ENCODE measurements at regions not wholly inside any gene's neighbourhood (a gene's known extent, or its start where the extent isn't known, plus 50 kb on each side); places are given as distances from the start of the nearest gene placed in this dataset.

DNA sequence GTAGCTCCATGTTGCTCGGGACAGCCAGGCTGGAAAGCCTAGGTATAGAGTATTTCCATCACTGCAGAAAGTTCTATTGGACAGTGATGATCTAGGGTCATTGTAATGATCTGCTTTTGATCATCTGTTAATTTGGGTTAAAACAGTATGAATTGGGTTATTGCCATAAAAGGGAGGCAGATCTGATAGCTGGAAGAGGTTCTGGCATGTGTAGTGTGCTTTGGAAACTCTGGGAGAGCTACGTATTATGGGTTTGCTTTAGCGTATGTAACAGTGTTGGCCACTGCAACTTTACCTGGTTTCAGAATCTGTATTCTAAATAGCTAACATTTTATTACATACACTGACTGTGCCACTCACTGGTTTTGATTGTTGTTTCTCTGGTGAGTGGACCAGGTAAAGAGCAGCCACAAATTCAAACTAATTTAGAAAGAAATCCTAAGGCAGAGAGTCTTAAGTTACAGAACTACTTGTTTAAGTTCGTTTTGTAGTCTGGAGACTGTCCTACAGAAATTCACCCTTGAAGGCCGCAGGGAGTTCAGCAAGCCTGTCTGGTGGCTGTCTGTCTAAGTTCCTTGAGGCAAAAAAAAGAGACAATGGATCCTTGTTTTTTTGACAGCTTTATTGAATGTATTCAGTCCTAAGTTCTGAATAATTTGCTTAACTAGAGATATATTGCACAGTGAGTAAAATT, 300.3 kb downstream of the PRL start:
- TF ChIP-seq, protein P1, sequence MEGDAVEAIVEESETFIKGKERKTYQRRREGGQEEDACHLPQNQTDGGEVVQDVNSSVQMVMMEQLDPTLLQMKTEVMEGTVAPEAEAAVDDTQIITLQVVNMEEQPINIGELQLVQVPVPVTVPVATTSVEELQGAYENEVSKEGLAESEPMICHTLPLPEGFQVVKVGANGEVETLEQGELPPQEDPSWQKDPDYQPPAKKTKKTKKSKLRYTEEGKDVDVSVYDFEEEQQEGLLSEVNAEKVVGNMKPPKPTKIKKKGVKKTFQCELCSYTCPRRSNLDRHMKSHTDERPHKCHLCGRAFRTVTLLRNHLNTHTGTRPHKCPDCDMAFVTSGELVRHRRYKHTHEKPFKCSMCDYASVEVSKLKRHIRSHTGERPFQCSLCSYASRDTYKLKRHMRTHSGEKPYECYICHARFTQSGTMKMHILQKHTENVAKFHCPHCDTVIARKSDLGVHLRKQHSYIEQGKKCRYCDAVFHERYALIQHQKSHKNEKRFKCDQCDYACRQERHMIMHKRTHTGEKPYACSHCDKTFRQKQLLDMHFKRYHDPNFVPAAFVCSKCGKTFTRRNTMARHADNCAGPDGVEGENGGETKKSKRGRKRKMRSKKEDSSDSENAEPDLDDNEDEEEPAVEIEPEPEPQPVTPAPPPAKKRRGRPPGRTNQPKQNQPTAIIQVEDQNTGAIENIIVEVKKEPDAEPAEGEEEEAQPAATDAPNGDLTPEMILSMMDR (IDR thresholded peaks at IDR 0.05), result no peak
- no peak for TF ChIP-seq POLR2AphosphoS5 (IDR thresholded peaks at IDR 0.05; ENCODE audit: insufficient read depth in 1 of 2, low read depth in 1 of 2)
- no peak for TF ChIP-seq POLR2A (IDR thresholded peaks at IDR 0.05)
